WTC11 (cell line): ENCODE measurements at regions not wholly inside any gene's neighbourhood (a gene's known extent, or its start where the extent isn't known, plus 50 kb on each side); places are given as distances from the start of the nearest gene placed in this dataset.

Experiments
- ATAC-seq: fragments of 200-7000 bp; cut with Tn5 transposase; 2 replicates; pipeline ENCODE4 v1.10.0; 2021; ENCODE audit warnings: mild to moderate bottlenecking, moderate library complexity
- CTCF ChIA-PET: fragments of 300-600 bp; sonication (Branson Sonifier 250); formaldehyde crosslinking; loops from one replicate; lab custom pipeline; 2021; ENCODE audit warnings: antibody characterized with exemption; lab: Charles Lee
- POLR2A ChIA-PET: fragments of 350-600 bp; sonication (Branson Sonifier 250); formaldehyde crosslinking; loops from one replicate; lab custom pipeline; 2021; ENCODE audit warnings: antibody characterized with exemption; lab: Charles Lee
- DNase-seq: peaks from one replicate; pipeline ENCODE4 v3.0.0; 2021; ENCODE audit warnings: low spot score
- H3K27ac Mint-ChIP-seq: 2 replicates; pipeline ENCODE4 v1.8.0; 2021; ENCODE audit warnings: mixed read lengths
- H3K27me3 Mint-ChIP-seq: 2 replicates; pipeline ENCODE4 v1.8.0; 2021; ENCODE audit warnings: low read depth, mild to moderate bottlenecking, moderate library complexity, mixed read lengths
- H3K36me3 Mint-ChIP-seq: 2 replicates; pipeline ENCODE4 v1.8.0; 2021; ENCODE audit warnings: mixed read lengths
- H3K4me1 Mint-ChIP-seq: 2 replicates; pipeline ENCODE4 v1.8.0; 2022; ENCODE audit warnings: mixed read lengths
- H3K4me3 Mint-ChIP-seq: 2 replicates; pipeline ENCODE4 v1.8.0; 2021; ENCODE audit warnings: mild to moderate bottlenecking, moderate library complexity, mixed read lengths
- H3K9me3 Mint-ChIP-seq: 2 replicates; pipeline ENCODE4 v1.8.0; 2021; ENCODE audit warnings: mixed read lengths
- CREB1 ChIP-seq: sonication (generic); formaldehyde crosslinking; IDR thresholded peaks from 2 replicates; pipeline ENCODE4 v1.8.0; 2023; ENCODE audit warnings: mild to moderate bottlenecking, missing genetic modification reagents
- E2F1 ChIP-seq: sonication (generic); formaldehyde crosslinking; IDR thresholded peaks from 2 replicates; pipeline ENCODE4 v1.8.0; 2022; ENCODE audit warnings: mild to moderate bottlenecking, missing genetic modification reagents
- GABPB1 ChIP-seq: sonication (generic); formaldehyde crosslinking; IDR thresholded peaks from 2 replicates; pipeline ENCODE4 v1.8.1; 2023; ENCODE audit warnings: mild to moderate bottlenecking, missing genetic modification reagents
- MAX ChIP-seq: sonication (generic); formaldehyde crosslinking; IDR thresholded peaks from 2 replicates; pipeline ENCODE4 v1.8.0; 2022; ENCODE audit warnings: mild to moderate bottlenecking, missing genetic modification reagents
- MXD4 ChIP-seq: fragments of 250-450 bp; sonication (Bioruptor Pico); IDR thresholded peaks from 2 replicates; pipeline ENCODE4 v1.8.0; 2021; ENCODE audit warnings: mild to moderate bottlenecking, moderate library complexity, borderline replicate concordance
- NFATC4 ChIP-seq: fragments of 250-450 bp; sonication (Bioruptor Pico); IDR thresholded peaks from 2 replicates; pipeline ENCODE4 v1.9.0; 2021; ENCODE audit warnings: mild to moderate bottlenecking
- PRDM15 ChIP-seq: sonication (generic); formaldehyde crosslinking; IDR thresholded peaks from 2 replicates; pipeline ENCODE4 v1.8.0; 2022; ENCODE audit warnings: missing genetic modification reagents
- ZBTB43 ChIP-seq: sonication (generic); formaldehyde crosslinking; IDR thresholded peaks from 2 replicates; pipeline ENCODE4 v1.8.1; 2023; ENCODE audit warnings: mild to moderate bottlenecking, missing genetic modification reagents
- ZMAT4 ChIP-seq: fragments of 250-450 bp; sonication (Bioruptor Pico); IDR thresholded peaks from 2 replicates; pipeline ENCODE4 v1.9.0; 2021; ENCODE audit warnings: mild to moderate bottlenecking

GRCh38 chr10:31752170-31752569, 176.5 kb downstream of the ARHGAP12 start (continued):
- TF ChIP-seq ZBTB43 (CRISPR knock-in tag): no peak

- Mint-ChIP-seq H3K4me1 (peaks cover 30% of the 10 kb centered on the region), H3K36me3 (no peaks in the 10 kb centered on the region), H3K4me3 (no peak overlapping the region), H3K27me3 (no peaks in the 10 kb centered on the region), H3K9me3 (no peaks in the 10 kb centered on the region), H3K27ac (no peak overlapping the region)
- TF ChIP-seq NFATC4: no peak
- TF ChIP-seq GABPB1 (CRISPR knock-in tag): no peak
- no peak for TF ChIP-seq MAX (CRISPR knock-in tag)
- TF ChIP-seq ZMAT4 (CRISPR knock-in tag): no peak
- no peak for TF ChIP-seq MXD4 (CRISPR knock-in tag)
- TF ChIP-seq E2F1 (CRISPR knock-in tag): no peak
- no peak for TF ChIP-seq PRDM15 (CRISPR knock-in tag)
- ChIA-PET POLR2A (no interaction called here), CTCF (no interaction called here)
- DNase-seq (no peak), ATAC-seq (no peak)
These were observed 176.9 kb downstream of the ARHGAP12 start for GRCh38 chr10:31751738-31752080.

- Mint-ChIP-seq H3K27ac (no peak overlapping the region), H3K4me1 (peaks cover 25% of the 10 kb centered on the region), H3K36me3 (no peaks in the 10 kb centered on the region), H3K4me3 (no peak overlapping the region), H3K27me3 (no peaks in the 10 kb centered on the region), H3K9me3 (no peaks in the 10 kb centered on the region)
- no peak for TF ChIP-seq GABPB1 (CRISPR knock-in tag)
- no peak for TF ChIP-seq ZBTB43 (CRISPR knock-in tag)
- no peak for TF ChIP-seq CREB1
- ChIA-PET POLR2A (interaction anchor here (0.6 to 1.7 kb wide), 2 partner anchors 9 to 247 kb away, joined by 4 to 7 read pairs; no protein-coding TSS in a partner anchor), CTCF (interaction anchor here (0.7 kb wide), 1 partner anchor 131 kb away, joined by 4 read pairs; no protein-coding TSS in a partner anchor)
- DNase-seq (no peak), ATAC-seq (no peak)
These were observed 177.4 kb downstream of the ARHGAP12 start for GRCh38 chr10:31751051-31751737.
